Body of pancreas (tissue), 4 donors: ENCODE measurements at regions not wholly inside any gene's neighbourhood (a gene's known extent, or its start where the extent isn't known, plus 50 kb on each side); places are given as distances from the start of the nearest gene placed in this dataset.

Experiments used
- ATAC-seq: fragments of 150-250 bp; one replicate; pipeline ENCODE4 v1.9.1; 2016
- DNase-seq, 4 donors: peaks; one replicate each; pipeline ENCODE4 v3.0.0-alpha.2; 2019
- H3K27ac ChIP-seq, 4 donors: fragments of 200-600 bp; sonication (generic); 1 replicate in 3 of 4; 2 replicates in 1 of 4; pipeline versions ENCODE4 v1.5.1 to v1.6.1; 2016 to 2019; ENCODE audit warnings: mild to moderate bottlenecking in 1 of 4, mixed read lengths in 1 of 4, moderate library complexity in 1 of 4
- H3K27me3 ChIP-seq, 2 donors: fragments of 200-600 bp; sonication (generic); one replicate each; pipeline ENCODE4 v1.6.0; 2016; ENCODE audit warnings: mild to moderate bottlenecking in 1 of 2
- H3K36me3 ChIP-seq, 2 donors: fragments of 200-600 bp; sonication (generic); replicated peaks in 1 of 2; 2 replicates each; pipeline ENCODE4 v1.5.1; 2016; ENCODE audit warnings: low read depth in 2 of 2; ENCODE audit not compliant: insufficient read depth in 1 of 2
- H3K4me1 ChIP-seq: fragments of 200-600 bp; sonication (generic); one replicate; pipeline ENCODE4 v1.6.0; 2016
- H3K4me3 ChIP-seq, 2 donors: fragments of 200-600 bp; sonication (generic); 1 replicate in 1 of 2; 2 replicates in 1 of 2; pipeline ENCODE4 v1.5.1; 2016 to 2019
- H3K9me3 ChIP-seq, 3 donors: fragments of 200-600 bp; sonication (generic); 1 replicate in 2 of 3; 2 replicates in 1 of 3; pipeline ENCODE4 v1.5.1; 2016
- CTCF ChIP-seq, 7 experiments: fragments of 450-650 bp in 4 of 7; fragments of 200-600 bp in 3 of 7; sonication (generic) in 3 of 7; IDR thresholded peaks; one replicate each; pipeline ENCODE4 v1.5.1; 2016 to 2019; ENCODE audit warnings: antibody characterized with exemption in 7 of 7
- POLR2A ChIP-seq, 3 donors: fragments of 450-650 bp; IDR thresholded peaks; one replicate each; pipeline ENCODE4 v1.6.1; 2016; ENCODE audit warnings: antibody characterized with exemption in 3 of 3, mild to moderate bottlenecking in 2 of 3
- WGBS, 2 donors: methylation state at CpG; one replicate each; pipeline ENCODE4 v1.1.5; 2017; 5-methylcytosine and 5-hydroxymethylcytosine counted together
- intact Hi-C: fragments of 100-400 bp; cut with DNase I; formaldehyde crosslinking; loops from one replicate; pipeline ENCODE4 v1.15.1; 2023

GRCh38 chr1:229192031-229192430 lies 78.9 kb upstream of the RAB4A start:
- TF ChIP-seq CTCF (IDR thresholded peaks at IDR 0.05): no peak
- no peak for TF ChIP-seq POLR2A (IDR thresholded peaks at IDR 0.05)
- 66 to 78% methylated on average over 1 of the region's 1 CpG for WGBS, 2 donors
- Histone ChIP-seq H3K9me3 (no peaks in the 10 kb centered on the region), H3K36me3 (no peaks in the 10 kb centered on the region), H3K27me3 (no peaks in the 10 kb centered on the region), H3K4me1 (no peaks in the 10 kb centered on the region), H3K27ac (no peak overlapping the region), H3K4me3 (no peak overlapping the region)
- intact Hi-C loops: no loop called here
- DNase-seq (no peak), ATAC-seq (no peak)

GRCh38 chr1:229192853-229193252 lies 78.1 kb upstream of the RAB4A start:
- intact Hi-C loops: no loop called here
- H3K4me1 ChIP-seq: no peaks in the 10 kb centered on the region
- no peaks in the 10 kb centered on the region for H3K36me3 ChIP-seq
- WGBS, 2 donors: 80 to 84% methylated on average over 4 of the region's 4 CpGs
- no peak for ATAC-seq
- H3K27me3 ChIP-seq: no peaks in the 10 kb centered on the region
- no peak overlapping the region for H3K27ac ChIP-seq
- TF ChIP-seq CTCF (IDR thresholded peaks at IDR 0.05) (no peak), POLR2A (IDR thresholded peaks at IDR 0.05) (no peak)
- no peak overlapping the region for H3K4me3 ChIP-seq
- no peak for DNase-seq
- H3K9me3 ChIP-seq: no peaks in the 10 kb centered on the region

- intact Hi-C loops: no loop called here
- Histone ChIP-seq H3K27ac (no peak overlapping the region), H3K36me3 (no peaks in the 10 kb centered on the region), H3K4me3 (no peak overlapping the region), H3K9me3 (no peaks in the 10 kb centered on the region), H3K4me1 (no peaks in the 10 kb centered on the region), H3K27me3 (no peaks in the 10 kb centered on the region)
- no peak for DNase-seq
- no peak for ATAC-seq
- WGBS, 2 donors: 85 to 87% methylated on average over 9 of the region's 9 CpGs
- TF ChIP-seq POLR2A (IDR thresholded peaks at IDR 0.05): no peak
These were observed 76.8 kb upstream of the RAB4A start for GRCh38 chr1:229194096-229194495.

GRCh38 chr1:229195246-229195645 lies 75.7 kb upstream of the RAB4A start:
- no peak overlapping the region for H3K27ac ChIP-seq
- intact Hi-C loops: no loop called here
- no peak for TF ChIP-seq CTCF (IDR thresholded peaks at IDR 0.05)
- TF ChIP-seq POLR2A (IDR thresholded peaks at IDR 0.05): no peak
- H3K36me3 ChIP-seq: no peaks in the 10 kb centered on the region
- no peak for ATAC-seq
- H3K4me1 ChIP-seq: no peaks in the 10 kb centered on the region
- no peak overlapping the region for H3K4me3 ChIP-seq
- no peaks in the 10 kb centered on the region for H3K9me3 ChIP-seq
- DNase-seq: no peak
- 92 to 97% methylated on average over 1 of the region's 1 CpG for WGBS, 2 donors
- no peaks in the 10 kb centered on the region for H3K27me3 ChIP-seq

- no peak for TF ChIP-seq POLR2A (IDR thresholded peaks at IDR 0.05)
- TF ChIP-seq CTCF (IDR thresholded peaks at IDR 0.05): no peak
- intact Hi-C loops: no loop called here
- no peak overlapping the region for H3K27ac ChIP-seq
- H3K27me3 ChIP-seq: no peaks in the 10 kb centered on the region
- H3K9me3 ChIP-seq: no peaks in the 10 kb centered on the region
- WGBS, 2 donors: 74 to 89% methylated on average over 6 of the region's 6 CpGs
- H3K4me3 ChIP-seq: no peak overlapping the region
- no peaks in the 10 kb centered on the region for H3K4me1 ChIP-seq
- no peaks in the 10 kb centered on the region for H3K36me3 ChIP-seq
- no peak for ATAC-seq
- DNase-seq: no peak
These were observed 74.3 kb upstream of the RAB4A start for GRCh38 chr1:229196404-229197264.
